B cell (primary cell): ENCODE measurements at regions not wholly inside any gene's neighbourhood (a gene's known extent, or its start where the extent isn't known, plus 50 kb on each side); places are given as distances from the start of the nearest gene placed in this dataset.

ENCODE experiments used
- ATAC-seq: fragments of 200-7000 bp; cut with Tn5 transposase; one replicate; pipeline ENCODE4 v1.10.0; 2021; ENCODE audit warnings: low read depth, mild to moderate bottlenecking, moderate number of reproducible peaks, moderate library complexity
- CTCF ChIA-PET: fragments of 350-600 bp; sonication (Branson Sonifier 250); formaldehyde crosslinking; loops from one replicate; lab custom pipeline; 2021; ENCODE audit warnings: antibody characterized with exemption, inconsistent platforms; lab: Charles Lee
- POLR2A ChIA-PET: fragments of 350-600 bp; sonication (Branson Sonifier 250); formaldehyde crosslinking; loops from one replicate; lab custom pipeline; 2021; ENCODE audit warnings: antibody characterized with exemption; lab: Charles Lee
- DNase-seq: peaks from one replicate; pipeline ENCODE4 v3.0.0; 2013
- H2AFZ ChIP-seq: 2 replicates; pipeline ENCODE4 v1.6.1; 2012; ENCODE audit warnings: mild to moderate bottlenecking, low read depth, low read length; ENCODE audit not compliant: insufficient read depth, poor library complexity, severe bottlenecking
- H3K27ac ChIP-seq, 2 donors: 1 replicate in 1 of 2; 2 replicates in 1 of 2; pipeline ENCODE4 v1.5.1; 2012 to 2013; ENCODE audit warnings: low read length in 2 of 2, mild to moderate bottlenecking in 2 of 2, moderate library complexity in 1 of 2
- H3K27me3 ChIP-seq, 4 experiments: fragments of 200-600 bp in 1 of 4; sonication (generic) in 1 of 4; replicated peaks in 1 of 4; 1 replicate in 2 of 4; 2 replicates in 2 of 4; pipeline versions ENCODE4 v1.6.1 to v1.7.0; 2013 to 2016; ENCODE audit warnings: low read length in 3 of 4, mild to moderate bottlenecking in 2 of 4, mixed read lengths in 1 of 4, moderate library complexity in 1 of 4; ENCODE audit not compliant: insufficient read depth in 4 of 4, control insufficient read depth in 3 of 4; ENCODE audit errors: control extremely low read depth in 1 of 4
- H3K36me3 ChIP-seq, 2 experiments: replicated peaks in 1 of 2; 1 replicate in 1 of 2; 2 replicates in 1 of 2; pipeline versions ENCODE4 v1.6.1 to v1.7.1; 2013; ENCODE audit warnings: low read length in 1 of 2; ENCODE audit not compliant: insufficient read depth in 2 of 2, control insufficient read depth in 1 of 2; ENCODE audit errors: control extremely low read depth in 1 of 2, extremely low read depth in 1 of 2
- H3K4me1 ChIP-seq, 2 donors: fragments of 200-600 bp in 1 of 2; sonication (generic) in 1 of 2; 1 replicate in 1 of 2; 2 replicates in 1 of 2; pipeline versions ENCODE4 v1.5.1 to v1.6.1; 2013 to 2017; ENCODE audit warnings: low read length in 2 of 2; ENCODE audit not compliant: control insufficient read depth in 2 of 2, insufficient read depth in 2 of 2
- H3K4me2 ChIP-seq: replicated peaks from 2 replicates; pipeline ENCODE3; 2012; ENCODE audit warnings: mild to moderate bottlenecking, low read depth, low read length; ENCODE audit not compliant: poor library complexity, severe bottlenecking
- H3K4me3 ChIP-seq, 5 experiments: fragments of 200-600 bp in 1 of 5; sonication (generic) in 1 of 5; 1 replicate in 3 of 5; 2 replicates in 2 of 5; pipeline versions ENCODE4 v1.5.1 to v1.7.0; 2011 to 2016; ENCODE audit warnings: low read length in 4 of 5, mild to moderate bottlenecking in 4 of 5, low read depth in 2 of 5, control low read depth in 1 of 5, moderate library complexity in 1 of 5; ENCODE audit not compliant: insufficient read depth in 1 of 5; ENCODE audit errors: control extremely low read depth in 1 of 5, extremely low read depth in 1 of 5
- H3K79me2 ChIP-seq: fragments of 200-600 bp; sonication (generic); one replicate; pipeline ENCODE4 v1.6.0; 2016; ENCODE audit warnings: low read length; ENCODE audit not compliant: control insufficient read depth, insufficient read depth
- H3K9ac ChIP-seq: fragments of 200-600 bp; sonication (generic); 2 replicates; pipeline ENCODE4 v1.6.1; 2017; ENCODE audit warnings: mild to moderate bottlenecking, low read length, moderate library complexity
- H3K9me3 ChIP-seq, 3 donors: one replicate each; pipeline versions ENCODE4 v1.6.1 to v1.7.1; 2013; ENCODE audit warnings: low read length in 2 of 3; ENCODE audit not compliant: control insufficient read depth in 2 of 3, insufficient read depth in 1 of 3; ENCODE audit errors: control extremely low read depth in 1 of 3
- H4K20me1 ChIP-seq: 2 replicates; pipeline ENCODE4 v1.6.0; 2012; ENCODE audit warnings: mild to moderate bottlenecking, low read length; ENCODE audit not compliant: insufficient read depth, control insufficient read depth, poor library complexity, severe bottlenecking
- H3K27ac Mint-ChIP-seq: one replicate; pipeline ENCODE4 v1.8.0; 2021; ENCODE audit warnings: mixed read lengths
- H3K27me3 Mint-ChIP-seq: one replicate; pipeline ENCODE4 v1.8.0; 2021; ENCODE audit warnings: mixed read lengths
- H3K4me1 Mint-ChIP-seq: one replicate; pipeline ENCODE4 v1.8.0; 2021; ENCODE audit warnings: mixed read lengths
- H3K4me3 Mint-ChIP-seq: one replicate; pipeline ENCODE4 v1.8.0; 2021; ENCODE audit warnings: mixed read lengths
- H3K9me3 Mint-ChIP-seq: one replicate; pipeline ENCODE4 v1.8.0; 2022; ENCODE audit warnings: mixed read lengths; ENCODE audit not compliant: insufficient read depth
- EZH2 ChIP-seq: IDR thresholded peaks from 2 replicates; pipeline ENCODE4 v1.6.1; 2012; ENCODE audit warnings: borderline replicate concordance, low read depth, mild to moderate bottlenecking, moderate library complexity, low read length; ENCODE audit not compliant: insufficient read depth, poor library complexity, severe bottlenecking
- intact Hi-C: fragments of 100-400 bp; cut with micrococcal nuclease; formaldehyde crosslinking; loops from one replicate; pipeline ENCODE4 v1.10.0; 2022
- TF ChIP-seq, protein P1 (sequence below): fragments of 200-600 bp; IDR thresholded peaks from one replicate; pipeline ENCODE4 v1.8.0; 2022; ENCODE audit warnings: antibody characterized with exemption, mild to moderate bottlenecking

- POLR2A ChIA-PET = no interaction called here
- CTCF ChIA-PET = no interaction called here
These were observed 158.1 kb upstream of the FOXQ1 start for GRCh38 chr6:1153696-1154245.

GRCh38 chr6:1146500-1146899, 165.4 kb upstream of the FOXQ1 start:
- Histone ChIP-seq H3K79me2 (no peaks in the 10 kb centered on the region), H3K9ac (no peak overlapping the region), H3K4me3 (no peak overlapping the region), H3K27ac (no peak overlapping the region), H3K9me3 (peaks cover 0 to 2% (median 0%) of the 10 kb centered on the region in 3 donors), H2AFZ (no peak overlapping the region), H3K36me3 (no peaks in the 10 kb centered on the region), H4K20me1 (no peaks in the 10 kb centered on the region), H3K4me2 (no peak overlapping the region), H3K4me1 (no peaks in the 10 kb centered on the region), H3K27me3 (peaks cover 0 to 3% (median 0%) of the 10 kb centered on the region in 4 experiments)
- ATAC-seq (no peak), DNase-seq (no peak)
- Mint-ChIP-seq H3K4me1 (no peaks in the 10 kb centered on the region), H3K27ac (no peak overlapping the region), H3K9me3 (no peaks in the 10 kb centered on the region), H3K27me3 (peaks cover 16% of the 10 kb centered on the region), H3K4me3 (no peak overlapping the region)
- intact Hi-C loops = no loop called here
- TF ChIP-seq EZH2 = no peak
- TF ChIP-seq, protein P1, sequence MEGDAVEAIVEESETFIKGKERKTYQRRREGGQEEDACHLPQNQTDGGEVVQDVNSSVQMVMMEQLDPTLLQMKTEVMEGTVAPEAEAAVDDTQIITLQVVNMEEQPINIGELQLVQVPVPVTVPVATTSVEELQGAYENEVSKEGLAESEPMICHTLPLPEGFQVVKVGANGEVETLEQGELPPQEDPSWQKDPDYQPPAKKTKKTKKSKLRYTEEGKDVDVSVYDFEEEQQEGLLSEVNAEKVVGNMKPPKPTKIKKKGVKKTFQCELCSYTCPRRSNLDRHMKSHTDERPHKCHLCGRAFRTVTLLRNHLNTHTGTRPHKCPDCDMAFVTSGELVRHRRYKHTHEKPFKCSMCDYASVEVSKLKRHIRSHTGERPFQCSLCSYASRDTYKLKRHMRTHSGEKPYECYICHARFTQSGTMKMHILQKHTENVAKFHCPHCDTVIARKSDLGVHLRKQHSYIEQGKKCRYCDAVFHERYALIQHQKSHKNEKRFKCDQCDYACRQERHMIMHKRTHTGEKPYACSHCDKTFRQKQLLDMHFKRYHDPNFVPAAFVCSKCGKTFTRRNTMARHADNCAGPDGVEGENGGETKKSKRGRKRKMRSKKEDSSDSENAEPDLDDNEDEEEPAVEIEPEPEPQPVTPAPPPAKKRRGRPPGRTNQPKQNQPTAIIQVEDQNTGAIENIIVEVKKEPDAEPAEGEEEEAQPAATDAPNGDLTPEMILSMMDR = peak; percentile 22
- CTCF ChIA-PET = no interaction called here
- POLR2A ChIA-PET = no interaction called here

More at GRCh38 chr6:1153696-1154245, 158.1 kb upstream of the FOXQ1 start:
- no peak overlapping the region for H3K4me3 ChIP-seq
- ATAC-seq (no peak), DNase-seq (no peak)
- peaks cover 0 to 9% (median 0%) of the 10 kb centered on the region in 3 donors for H3K9me3 ChIP-seq
- Mint-ChIP-seq H3K27ac (no peak overlapping the region), H3K4me3 (no peak overlapping the region), H3K9me3 (peaks cover 6% of the 10 kb centered on the region), H3K4me1 (no peaks in the 10 kb centered on the region), H3K27me3 (peaks cover 11% of the 10 kb centered on the region)
- H3K27ac ChIP-seq = no peak overlapping the region
- H3K9ac ChIP-seq = no peak overlapping the region
- H3K4me2 ChIP-seq = no peak overlapping the region
- H3K27me3 ChIP-seq = peaks cover 0 to 3% (median 0%) of the 10 kb centered on the region in 4 experiments
- H3K36me3 ChIP-seq = no peaks in the 10 kb centered on the region
- no peak for TF ChIP-seq EZH2
- TF ChIP-seq, protein P1 = no peak
- H2AFZ ChIP-seq = no peak overlapping the region
- intact Hi-C loops = no loop called here
- no peaks in the 10 kb centered on the region for H3K4me1 ChIP-seq
- H3K79me2 ChIP-seq = no peaks in the 10 kb centered on the region
- no peaks in the 10 kb centered on the region for H4K20me1 ChIP-seq
